HG02798 (cell line): ENCODE measurements at regions not wholly inside any gene's neighbourhood (a gene's known extent, or its start where the extent isn't known, plus 50 kb on each side); places are given as distances from the start of the nearest gene placed in this dataset.

Experiments
- ATAC-seq: cut with Tn5 transposase; IDR thresholded peaks from one replicate; pipeline ENCODE4 v1.9.1; 2021; ENCODE audit warnings: mild to moderate bottlenecking; ENCODE audit not compliant: unreplicated experiment, poor library complexity

DNA sequence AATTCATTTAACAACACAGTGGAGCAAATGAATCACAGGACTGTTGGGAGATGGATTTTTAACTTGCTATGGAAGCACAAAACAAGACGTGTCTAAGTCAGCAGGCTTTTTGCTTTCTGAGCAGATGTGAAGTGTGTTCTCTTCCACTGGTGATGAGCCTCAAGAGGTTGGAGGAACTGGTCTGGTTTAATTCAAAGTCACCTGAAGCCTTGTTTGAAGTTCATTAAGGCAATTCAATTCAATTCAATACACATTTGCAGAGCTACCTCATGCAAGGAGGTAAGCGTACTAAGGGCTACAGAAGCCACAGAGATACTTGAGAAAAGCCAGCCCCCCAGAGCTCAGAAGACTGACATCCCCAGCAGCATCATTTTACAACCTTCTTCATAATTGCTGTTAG lies 68.4 kb upstream of the PALS2 start:
- no peak for ATAC-seq

DNA sequence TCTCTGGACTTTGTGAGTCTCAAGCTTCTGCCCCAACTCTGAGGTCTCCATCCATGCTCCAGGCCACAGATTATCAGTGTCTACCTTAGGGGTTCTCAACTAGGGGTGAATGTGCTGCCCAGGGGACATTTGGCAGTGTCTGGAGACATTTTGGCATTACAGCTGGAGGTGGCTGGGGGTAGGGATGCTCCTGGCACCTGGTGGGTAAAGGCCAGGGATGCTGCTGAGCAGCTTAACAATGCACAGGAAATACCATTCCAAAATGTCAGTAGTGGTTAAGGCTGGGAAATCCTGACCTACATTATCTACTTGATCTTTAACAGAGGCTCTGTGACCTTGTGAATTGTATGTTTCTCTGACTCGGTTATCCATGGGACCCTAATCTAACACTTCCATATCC lies 67.3 kb upstream of the PALS2 start:
- no peak for ATAC-seq

DNA sequence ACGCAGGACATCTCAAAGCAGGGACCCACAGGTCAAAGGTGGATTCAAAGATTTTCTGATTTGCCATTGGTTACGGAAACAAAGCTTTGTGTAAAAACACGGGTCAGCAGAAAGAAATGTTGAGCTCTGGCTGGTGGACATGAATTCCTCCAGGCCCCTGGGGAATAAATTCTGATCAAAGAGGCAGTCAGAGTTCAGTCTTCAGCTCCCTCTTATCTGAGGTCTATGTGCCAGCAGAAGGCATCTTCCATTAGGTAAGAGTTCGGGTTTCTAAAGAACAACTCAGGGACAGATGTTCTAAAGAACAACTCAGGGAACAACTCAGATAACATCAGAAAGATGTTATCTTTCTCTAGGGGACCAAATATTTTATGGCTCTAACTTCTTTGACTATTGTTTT lies 64.9 kb upstream of the PALS2 start:
- ATAC-seq: no peak

DNA sequence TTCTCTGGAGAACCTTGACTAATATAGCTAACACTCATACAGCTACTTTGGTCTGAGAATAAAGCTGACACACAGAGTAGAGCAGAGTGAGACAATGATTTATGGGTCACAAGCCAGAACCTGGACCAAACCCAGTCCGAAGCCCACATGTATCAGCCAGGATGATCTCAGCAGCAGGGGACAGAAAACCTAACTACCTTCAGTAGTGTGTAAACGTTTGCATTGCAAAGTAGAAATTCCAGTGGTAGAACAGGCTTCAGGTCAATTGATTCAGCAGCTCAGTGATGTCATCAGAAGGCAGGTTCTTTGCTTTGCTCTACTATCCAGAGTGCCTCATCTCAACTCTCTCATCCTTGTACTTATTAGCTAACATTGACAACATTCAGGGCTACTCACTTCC lies 62.5 kb upstream of the PALS2 start:
- no peak for ATAC-seq

DNA sequence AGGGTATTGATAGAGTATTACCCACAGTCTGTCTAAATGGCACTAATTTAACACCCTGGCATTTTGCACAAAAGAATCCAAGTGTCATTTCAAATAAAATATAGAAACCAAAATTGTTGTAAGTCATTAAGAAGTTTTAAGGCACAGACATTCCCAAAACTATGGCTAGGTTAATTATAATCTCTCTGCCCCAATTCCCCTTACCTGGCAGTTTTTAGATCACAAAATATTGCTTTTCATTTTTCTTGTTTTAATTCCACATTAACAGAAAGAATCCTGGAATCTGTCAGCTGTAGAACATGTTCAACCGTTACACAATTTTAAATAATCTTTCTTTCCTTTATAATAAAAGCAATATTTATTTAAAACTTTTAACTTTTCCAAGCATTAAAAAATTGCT lies 56.1 kb upstream of the PALS2 start:
- no peak for ATAC-seq

DNA sequence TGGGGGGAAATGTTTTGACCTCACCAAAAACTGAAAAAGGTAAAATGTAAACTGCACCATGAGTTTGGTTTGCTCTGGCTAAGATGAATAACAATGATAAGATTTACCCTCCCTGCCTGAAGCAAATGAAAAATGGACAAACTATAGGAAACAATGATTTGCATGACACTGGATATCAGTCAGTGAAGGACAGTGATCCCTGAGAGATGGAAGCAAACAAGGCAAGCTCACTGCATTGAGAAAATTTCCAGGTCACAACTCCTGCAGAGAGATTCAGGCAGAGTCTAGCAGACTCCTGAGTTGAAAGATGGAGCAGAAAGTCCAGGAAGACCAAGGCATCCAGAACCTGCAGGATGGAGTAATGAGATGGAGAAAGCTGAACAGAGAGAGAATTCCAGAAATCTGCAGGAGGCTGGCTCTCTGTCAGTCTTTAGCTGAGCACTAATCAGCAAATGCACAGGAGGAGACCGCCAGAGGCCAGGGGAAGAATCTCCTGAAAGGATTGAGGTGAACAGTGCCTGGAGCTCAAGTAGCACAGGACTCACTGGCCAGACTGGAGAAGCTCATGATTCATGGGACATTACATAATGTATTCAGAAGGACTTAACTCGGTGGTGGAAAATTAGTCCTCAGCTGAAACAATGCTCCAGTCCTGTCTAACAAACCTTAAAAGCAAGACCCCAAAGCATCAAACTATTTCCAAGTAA lies 51.2 kb upstream of the PALS2 start:
- ATAC-seq: no peak
